Osteocyte (in vitro differentiated cells): ENCODE measurements at regions not wholly inside any gene's neighbourhood (a gene's known extent, or its start where the extent isn't known, plus 50 kb on each side); places are given as distances from the start of the nearest gene placed in this dataset.

Source experiments
- DNase-seq: peaks from one replicate; pipeline ENCODE4 v3.0.0; 2021; ENCODE audit warnings: mixed read lengths; ENCODE audit not compliant: unreplicated experiment; ENCODE audit errors: extremely low spot score
- H3K27ac Mint-ChIP-seq: one replicate; pipeline ENCODE4 v1.8.0; 2021; ENCODE audit warnings: mild to moderate bottlenecking, mixed read lengths; ENCODE audit not compliant: unreplicated experiment
- H3K27me3 Mint-ChIP-seq: one replicate; pipeline ENCODE4 v1.8.0; 2021; ENCODE audit warnings: mixed read lengths; ENCODE audit not compliant: unreplicated experiment
- H3K36me3 Mint-ChIP-seq: one replicate; pipeline ENCODE4 v1.8.0; 2021; ENCODE audit warnings: mixed read lengths; ENCODE audit not compliant: unreplicated experiment
- H3K4me1 Mint-ChIP-seq: one replicate; pipeline ENCODE4 v1.8.0; 2021; ENCODE audit warnings: mixed read lengths; ENCODE audit not compliant: unreplicated experiment
- H3K4me3 Mint-ChIP-seq: one replicate; pipeline ENCODE4 v1.8.0; 2021; ENCODE audit warnings: mild to moderate bottlenecking, moderate library complexity, mixed read lengths; ENCODE audit not compliant: unreplicated experiment
- H3K9me3 Mint-ChIP-seq: one replicate; pipeline ENCODE4 v1.8.0; 2021; ENCODE audit warnings: mixed read lengths; ENCODE audit not compliant: unreplicated experiment
- CTCF ChIP-seq: fragments of 200-600 bp; sonication (generic); IDR thresholded peaks from 2 replicates; pipeline ENCODE4 v1.5.0; 2021; ENCODE audit warnings: antibody characterized with exemption, mild to moderate bottlenecking, moderate library complexity

GRCh38 chr5:38154615-38155204 lies 103.6 kb upstream of the EGFLAM start:
- no peak for DNase-seq
- Mint-ChIP-seq H3K4me1 (no peaks in the 10 kb centered on the region), H3K27me3 (peaks cover 49% of the 10 kb centered on the region), H3K9me3 (no peaks in the 10 kb centered on the region), H3K4me3 (no peak overlapping the region), H3K36me3 (no peaks in the 10 kb centered on the region), H3K27ac (no peak overlapping the region)
- no peak for TF ChIP-seq CTCF

- Mint-ChIP-seq H3K27me3 (peaks cover 38% of the 10 kb centered on the region), H3K27ac (no peak overlapping the region), H3K4me3 (no peak overlapping the region)
Measured at GRCh38 chr5:38151878-38152277, 106.5 kb upstream of the EGFLAM start.

GRCh38 chr5:38149815-38150195 lies 108.6 kb upstream of the EGFLAM start:
- Mint-ChIP-seq H3K36me3 (no peaks in the 10 kb centered on the region), H3K4me1 (no peaks in the 10 kb centered on the region), H3K4me3 (no peak overlapping the region), H3K9me3 (no peaks in the 10 kb centered on the region), H3K27ac (no peak overlapping the region), H3K27me3 (peaks cover 28% of the 10 kb centered on the region)
- TF ChIP-seq CTCF = no peak
- DNase-seq = no peak

More at GRCh38 chr5:38151878-38152277, 106.5 kb upstream of the EGFLAM start:
- H3K9me3 Mint-ChIP-seq = no peaks in the 10 kb centered on the region
- no peaks in the 10 kb centered on the region for H3K4me1 Mint-ChIP-seq
- no peak for DNase-seq
- no peak for TF ChIP-seq CTCF
- H3K36me3 Mint-ChIP-seq = no peaks in the 10 kb centered on the region

- no peak for DNase-seq
- Mint-ChIP-seq H3K36me3 (no peaks in the 10 kb centered on the region), H3K27me3 (peaks cover 20% of the 10 kb centered on the region)
Measured at GRCh38 chr5:38148021-38148625, 110.2 kb upstream of the EGFLAM start.

More at GRCh38 chr5:38148021-38148625, 110.2 kb upstream of the EGFLAM start:
- Mint-ChIP-seq H3K27ac (no peak overlapping the region), H3K4me3 (no peak overlapping the region), H3K4me1 (no peaks in the 10 kb centered on the region), H3K9me3 (no peaks in the 10 kb centered on the region)
- no peak for TF ChIP-seq CTCF
